Trophoblast cell (in vitro differentiated cells and primary cell): ENCODE measurements at regions not wholly inside any gene's neighbourhood (a gene's known extent, or its start where the extent isn't known, plus 50 kb on each side); places are given as distances from the start of the nearest gene placed in this dataset.
"Not testable (repeated sequence)": the region's sequence is repeated elsewhere in the genome, so short reads cannot be mapped to it uniquely, and the experiment has no call there.

Source experiments
- DNase-seq, 2 donors: peaks; one replicate each; pipeline ENCODE4 v3.0.0-alpha.2; 2016
- H2AFZ ChIP-seq: 2 replicates; pipeline ENCODE4 v1.6.1; 2013; ENCODE audit warnings: low read length, moderate library complexity, mild to moderate bottlenecking; ENCODE audit not compliant: insufficient read depth, poor library complexity
- H2AK5ac ChIP-seq: 2 replicates; pipeline ENCODE4 v1.6.1; 2013; ENCODE audit warnings: mild to moderate bottlenecking, low read length
- H2BK120ac ChIP-seq: 2 replicates; pipeline ENCODE4 v1.6.1; 2013; ENCODE audit warnings: low read length, mild to moderate bottlenecking, moderate library complexity; ENCODE audit not compliant: insufficient read depth, poor library complexity
- H2BK12ac ChIP-seq: 2 replicates; pipeline ENCODE4 v1.6.1; 2013; ENCODE audit warnings: mild to moderate bottlenecking, low read length, moderate library complexity
- H2BK5ac ChIP-seq: 2 replicates; pipeline ENCODE4 v1.6.1; 2013; ENCODE audit warnings: low read length, low read depth, moderate library complexity, mild to moderate bottlenecking; ENCODE audit not compliant: poor library complexity
- H3K14ac ChIP-seq: 2 replicates; pipeline ENCODE4 v1.6.1; 2013; ENCODE audit warnings: mild to moderate bottlenecking, low read length
- H3K18ac ChIP-seq: 2 replicates; pipeline ENCODE4 v1.6.1; 2013; ENCODE audit warnings: mild to moderate bottlenecking, low read length
- H3K23ac ChIP-seq: 2 replicates; pipeline ENCODE4 v1.6.1; 2013; ENCODE audit warnings: low read length
- H3K27ac ChIP-seq: 2 replicates; pipeline ENCODE4 v1.5.1; 2013; ENCODE audit warnings: low read depth, mild to moderate bottlenecking, inconsistent platforms, low read length, moderate library complexity
- H3K27me3 ChIP-seq: 2 replicates; pipeline ENCODE4 v1.6.1; 2013; ENCODE audit warnings: inconsistent platforms, mild to moderate bottlenecking, low read length, moderate library complexity; ENCODE audit not compliant: insufficient read depth
- H3K36me3 ChIP-seq, 2 experiments: 1 replicate in 1 of 2; 2 replicates in 1 of 2; pipeline ENCODE4 v1.6.1; 2013; ENCODE audit warnings: low read length in 2 of 2, mild to moderate bottlenecking in 2 of 2, moderate library complexity in 1 of 2; ENCODE audit not compliant: insufficient read depth in 2 of 2, control insufficient read depth in 1 of 2
- H3K4ac ChIP-seq: 2 replicates; pipeline ENCODE4 v1.6.1; 2013; ENCODE audit warnings: low read depth, mild to moderate bottlenecking, low read length, moderate library complexity
- H3K4me1 ChIP-seq, 2 experiments: 1 replicate in 1 of 2; 2 replicates in 1 of 2; pipeline ENCODE4 v1.6.1; 2013; ENCODE audit warnings: low read length in 2 of 2, mild to moderate bottlenecking in 2 of 2, moderate library complexity in 1 of 2; ENCODE audit not compliant: insufficient read depth in 2 of 2, control insufficient read depth in 1 of 2
- H3K4me2 ChIP-seq: 2 replicates; pipeline ENCODE4 v1.6.1; 2013; ENCODE audit warnings: inconsistent platforms, mild to moderate bottlenecking, low read length, moderate library complexity
- H3K4me3 ChIP-seq: 2 replicates; pipeline ENCODE4 v1.5.1; 2013; ENCODE audit warnings: mild to moderate bottlenecking, low read depth, low read length, inconsistent platforms
- H3K79me1 ChIP-seq: one replicate; pipeline ENCODE4 v1.6.1; 2013; ENCODE audit warnings: low read length
- H3K79me2 ChIP-seq: 2 replicates; pipeline ENCODE4 v1.6.1; 2013; ENCODE audit warnings: low read length, mild to moderate bottlenecking; ENCODE audit not compliant: control insufficient read depth, insufficient read depth, poor library complexity
- H3K9ac ChIP-seq: 2 replicates; pipeline ENCODE4 v1.6.1; 2013; ENCODE audit warnings: mild to moderate bottlenecking, low read length
- H3K9me3 ChIP-seq: 2 replicates; pipeline ENCODE4 v1.6.1; 2013; ENCODE audit warnings: low read depth, mild to moderate bottlenecking, control low read depth, inconsistent platforms, low read length; ENCODE audit not compliant: insufficient read depth
- H4K12ac ChIP-seq: 2 replicates; pipeline ENCODE4 v1.6.1; 2013; ENCODE audit warnings: low read depth, mild to moderate bottlenecking, low read length, moderate library complexity
- H4K8ac ChIP-seq: 2 replicates; pipeline ENCODE4 v1.6.1; 2013; ENCODE audit warnings: low read depth, mild to moderate bottlenecking, low read length, moderate library complexity
- H4K91ac ChIP-seq: one replicate; pipeline ENCODE4 v1.6.1; 2013; ENCODE audit warnings: low read depth, mild to moderate bottlenecking, low read length, moderate library complexity
- WGBS: extraction: QIAGEN DNeasy Blood & Tissue Kit; methylation state at CpG from one replicate; pipeline ENCODE4 v1.1.7; 2013; ENCODE audit warnings: missing lambda C conversion rate; ENCODE audit not compliant: insufficient read length, insufficient coverage; ENCODE audit errors: extremely low coverage; 5-methylcytosine and 5-hydroxymethylcytosine counted together

GRCh38 chr7:116405810-116406209, 93.7 kb upstream of the CAV2 start:
- H2AK5ac ChIP-seq: no peak overlapping the region
- H3K14ac ChIP-seq: no peak overlapping the region
- H2BK120ac ChIP-seq: no peak overlapping the region
- no peak overlapping the region for H3K4ac ChIP-seq
- no peaks in the 10 kb centered on the region for H3K79me2 ChIP-seq
- H3K9me3 ChIP-seq: no peaks in the 10 kb centered on the region
- no peaks in the 10 kb centered on the region for H3K4me1 ChIP-seq
- no peak overlapping the region for H3K23ac ChIP-seq
- H3K36me3 ChIP-seq: no peaks in the 10 kb centered on the region
- no peak overlapping the region for H2BK12ac ChIP-seq
- H2AFZ ChIP-seq: no peak overlapping the region
- no peak overlapping the region for H3K9ac ChIP-seq
- H4K91ac ChIP-seq: no peak overlapping the region
- H2BK5ac ChIP-seq: no peak overlapping the region
- H4K12ac ChIP-seq: no peak overlapping the region
- no CpG with 5 or more reads among the region's 2 CpGs for WGBS
- H3K27me3 ChIP-seq: no peaks in the 10 kb centered on the region
- no peak overlapping the region for H3K18ac ChIP-seq
- H3K4me2 ChIP-seq: no peak overlapping the region
- H3K27ac ChIP-seq: no peak overlapping the region
- no peak overlapping the region for H4K8ac ChIP-seq
- no peak overlapping the region for H3K4me3 ChIP-seq
- no peaks in the 10 kb centered on the region for H3K79me1 ChIP-seq
- no peak for DNase-seq

- no peak overlapping the region for H3K4ac ChIP-seq
- no CpG with 5 or more reads among the region's 3 CpGs for WGBS
- H2AFZ ChIP-seq: no peak overlapping the region
- H3K4me3 ChIP-seq: no peak overlapping the region
- no peaks in the 10 kb centered on the region for H3K79me2 ChIP-seq
- peak in 1 of 2 donors; percentile 28 for DNase-seq
- no peak overlapping the region for H3K14ac ChIP-seq
- H2AK5ac ChIP-seq: no peak overlapping the region
- no peaks in the 10 kb centered on the region for H3K79me1 ChIP-seq
- H4K8ac ChIP-seq: no peak overlapping the region
- no peak overlapping the region for H2BK5ac ChIP-seq
- H3K23ac ChIP-seq: no peak overlapping the region
- H2BK120ac ChIP-seq: no peak overlapping the region
- H3K4me1 ChIP-seq: no peaks in the 10 kb centered on the region
- no peak overlapping the region for H3K4me2 ChIP-seq
- no peak overlapping the region for H3K27ac ChIP-seq
- H4K91ac ChIP-seq: no peak overlapping the region
- H3K18ac ChIP-seq: no peak overlapping the region
- no peak overlapping the region for H4K12ac ChIP-seq
- no peaks in the 10 kb centered on the region for H3K27me3 ChIP-seq
- H2BK12ac ChIP-seq: no peak overlapping the region
- H3K9me3 ChIP-seq: no peaks in the 10 kb centered on the region
- no peak overlapping the region for H3K9ac ChIP-seq
- H3K36me3 ChIP-seq: no peaks in the 10 kb centered on the region
These were observed 92.4 kb upstream of the CAV2 start for GRCh38 chr7:116407165-116407564.

GRCh38 chr7:116408166-116408565, 91.4 kb upstream of the CAV2 start:
- Histone ChIP-seq H3K4me3 (no peak overlapping the region), H3K23ac (no peak overlapping the region), H3K4me1 (no peaks in the 10 kb centered on the region), H4K8ac (no peak overlapping the region), H4K12ac (no peak overlapping the region), H2AK5ac (no peak overlapping the region), H4K91ac (no peak overlapping the region), H3K36me3 (no peaks in the 10 kb centered on the region), H3K14ac (no peak overlapping the region), H2BK5ac (no peak overlapping the region), H3K4ac (no peak overlapping the region), H3K9me3 (no peaks in the 10 kb centered on the region), H3K79me1 (no peaks in the 10 kb centered on the region), H3K79me2 (no peaks in the 10 kb centered on the region), H3K9ac (no peak overlapping the region), H3K27ac (no peak overlapping the region), H2AFZ (no peak overlapping the region), H3K27me3 (no peaks in the 10 kb centered on the region), H2BK12ac (no peak overlapping the region), H3K4me2 (no peak overlapping the region), H3K18ac (no peak overlapping the region), H2BK120ac (no peak overlapping the region)
- WGBS: no CpG with 5 or more reads among the region's 2 CpGs
- no peak for DNase-seq

GRCh38 chr7:116408831-116409453, 90.6 kb upstream of the CAV2 start:
- not testable (repeated sequence) for H3K4ac ChIP-seq, H3K79me1 ChIP-seq, H2BK12ac ChIP-seq, H3K23ac ChIP-seq, H4K12ac ChIP-seq, H3K4me1 ChIP-seq, H4K8ac ChIP-seq, H3K9me3 ChIP-seq, H3K79me2 ChIP-seq, H4K91ac ChIP-seq, H3K18ac ChIP-seq, H2AFZ ChIP-seq, DNase-seq, H3K27me3 ChIP-seq, H2BK5ac ChIP-seq, H2BK120ac ChIP-seq, H3K9ac ChIP-seq, H3K4me2 ChIP-seq, H2AK5ac ChIP-seq, H3K4me3 ChIP-seq, H3K27ac ChIP-seq, H3K36me3 ChIP-seq
- peak overlapping the region; percentile 34 for H3K14ac ChIP-seq
- no CpG with 5 or more reads among the region's 28 CpGs for WGBS
